Esophagus squamous epithelium (tissue), 4 donors: ENCODE measurements at regions not wholly inside any gene's neighbourhood (a gene's known extent, or its start where the extent isn't known, plus 50 kb on each side); places are given as distances from the start of the nearest gene placed in this dataset.

Source experiments
- CTCF ChIP-seq, 6 experiments: fragments of 450-650 bp in 4 of 6; fragments of 200-600 bp in 2 of 6; sonication (generic) in 2 of 6; IDR thresholded peaks; one replicate each; pipeline ENCODE4 v1.5.1; 2016 to 2019; ENCODE audit warnings: antibody characterized with exemption in 6 of 6, mild to moderate bottlenecking in 4 of 6, moderate library complexity in 4 of 6
- POLR2A ChIP-seq, 4 donors: fragments of 450-650 bp; IDR thresholded peaks; one replicate each; pipeline ENCODE4 v1.6.1; 2017; ENCODE audit warnings: antibody characterized with exemption in 4 of 4, mild to moderate bottlenecking in 4 of 4, moderate library complexity in 3 of 4

- TF ChIP-seq CTCF (IDR thresholded peaks at IDR 0.05), result no peak
- TF ChIP-seq POLR2A (IDR thresholded peaks at IDR 0.05), result no peak
These were observed 79.8 kb upstream of the MBOAT2 start for GRCh38 chr2:9083287-9083686.
